ENCODE measurements at regions not wholly inside any gene's neighbourhood (a gene's known extent, or its start where the extent isn't known, plus 50 kb on each side); places are given as distances from the start of the nearest gene placed in this dataset.
"Not testable (repeated sequence)": the region's sequence is repeated elsewhere in the genome, so short reads cannot be mapped to it uniquely, and the experiment has no call there.

DNA sequence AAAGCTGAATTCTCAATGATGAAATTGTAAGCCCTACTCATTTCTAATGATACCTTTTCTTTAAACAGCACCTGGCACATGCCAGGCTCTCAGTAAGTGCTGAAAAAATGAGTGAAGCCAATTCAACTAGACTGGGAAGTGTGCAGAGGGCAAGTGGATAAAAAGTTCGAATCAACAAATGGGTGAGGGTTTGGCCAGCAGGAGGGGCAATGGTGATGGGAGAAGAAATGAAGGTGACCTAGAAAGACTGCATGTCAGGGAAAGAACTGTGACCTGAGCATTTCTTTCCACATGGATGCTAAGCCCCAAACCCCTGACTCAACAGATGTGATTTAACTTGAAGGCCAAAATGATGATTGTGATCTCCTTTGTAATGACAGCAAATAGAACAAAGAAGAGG lies 54.6 kb downstream of the DKK1 start:
- intact Hi-C loops (cut with DNase I): no loop called here
- DNase-seq: no peak

DNA sequence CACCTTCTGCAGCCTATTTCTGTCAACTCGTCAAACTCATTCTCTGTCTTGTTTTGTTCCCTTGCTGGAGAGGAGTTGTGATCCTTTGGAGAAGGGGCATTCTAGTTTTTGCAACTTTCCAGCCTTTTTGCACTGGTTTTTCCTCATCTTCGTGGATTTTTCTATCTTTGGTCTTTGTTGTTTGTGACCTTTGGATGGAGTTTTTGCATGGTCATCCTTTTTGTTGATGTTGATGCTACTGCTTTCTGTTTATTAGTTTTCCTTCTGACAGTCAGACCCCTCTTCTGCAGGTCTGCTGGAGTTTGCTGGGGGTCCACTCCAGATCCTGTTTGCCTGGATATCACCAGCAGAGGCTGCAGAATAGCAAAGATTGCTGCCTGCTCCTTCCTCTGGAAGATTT lies 60.1 kb downstream of the DKK1 start:
- intact Hi-C loops (cut with DNase I); DNase-seq: not testable (repeated sequence)

DNA sequence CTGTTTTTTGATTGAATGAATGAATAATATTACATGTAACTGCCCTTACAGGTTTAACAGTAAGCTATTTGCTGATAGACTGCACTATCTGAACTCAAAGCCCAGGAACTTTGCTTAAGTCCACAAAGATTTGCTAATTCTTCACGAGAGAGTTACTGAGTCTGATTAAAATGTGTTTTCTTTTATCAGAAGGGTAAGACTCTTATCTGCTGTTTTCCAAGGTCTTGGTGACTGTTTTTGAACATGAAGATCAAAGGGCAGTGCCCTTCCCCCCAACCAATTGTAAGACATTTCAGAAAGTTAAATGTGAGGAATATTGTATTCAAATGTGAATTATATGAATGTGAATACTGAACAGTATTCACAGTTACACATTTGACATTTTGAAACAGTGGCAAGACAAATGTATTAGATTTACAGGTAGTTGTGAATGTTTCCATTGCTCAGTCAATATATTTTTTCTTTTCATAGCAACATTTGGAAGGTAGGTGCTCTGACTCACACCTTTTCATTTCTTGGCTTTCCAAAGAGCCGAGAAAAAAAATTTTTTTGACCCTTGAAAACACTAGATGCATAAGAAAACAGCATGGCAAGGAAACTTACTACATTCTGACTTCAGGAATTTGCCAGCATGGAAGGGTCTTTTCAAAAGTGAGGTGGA lies 62.7 kb downstream of the DKK1 start:
- intact Hi-C loops (cut with DNase I): no loop called here
- DNase-seq: no peak

DNA sequence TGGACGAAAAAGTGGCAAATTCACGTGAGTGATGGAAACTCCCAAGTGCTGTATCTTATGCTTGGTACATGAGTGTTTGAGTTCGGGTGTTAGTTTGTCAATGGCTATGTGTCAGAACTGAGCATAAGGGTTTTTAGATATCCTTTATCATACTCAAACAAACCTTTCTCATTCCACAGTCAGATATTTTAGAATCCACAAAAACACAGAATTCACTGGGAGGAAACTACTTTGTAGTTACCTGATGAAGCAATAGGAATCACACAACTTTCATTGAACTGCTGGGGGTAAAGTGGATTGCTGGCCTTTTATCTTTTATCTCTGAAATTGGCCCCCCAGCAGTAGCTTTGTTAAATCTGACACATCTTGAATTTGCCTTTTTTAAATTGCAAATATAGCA lies 64.0 kb downstream of the DKK1 start:
- intact Hi-C loops (cut with DNase I): no loop called here

DNA sequence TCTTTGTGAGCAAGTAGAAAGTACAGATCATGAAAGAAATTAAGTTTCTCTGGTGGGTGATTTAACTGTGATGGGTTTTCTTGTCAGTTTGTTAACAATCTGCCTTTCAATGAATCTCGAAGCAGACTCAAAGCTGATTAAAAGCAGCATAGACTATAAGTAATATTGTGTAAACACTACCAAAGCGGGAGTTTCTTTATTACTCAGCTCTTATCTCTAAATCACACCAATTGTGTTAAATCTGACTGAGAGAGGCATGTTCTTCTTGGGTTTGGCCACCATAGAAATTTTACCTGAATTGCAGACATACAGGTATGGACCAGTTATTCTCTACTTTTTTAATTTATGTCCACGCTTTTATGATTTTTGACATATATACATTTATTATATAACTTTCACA lies 65.2 kb downstream of the DKK1 start:
- intact Hi-C loops (cut with DNase I): no loop called here
- no peak for DNase-seq

More for the DNA sequence above, 64.0 kb downstream of the DKK1 start:
- DNase-seq: no peak

DNA sequence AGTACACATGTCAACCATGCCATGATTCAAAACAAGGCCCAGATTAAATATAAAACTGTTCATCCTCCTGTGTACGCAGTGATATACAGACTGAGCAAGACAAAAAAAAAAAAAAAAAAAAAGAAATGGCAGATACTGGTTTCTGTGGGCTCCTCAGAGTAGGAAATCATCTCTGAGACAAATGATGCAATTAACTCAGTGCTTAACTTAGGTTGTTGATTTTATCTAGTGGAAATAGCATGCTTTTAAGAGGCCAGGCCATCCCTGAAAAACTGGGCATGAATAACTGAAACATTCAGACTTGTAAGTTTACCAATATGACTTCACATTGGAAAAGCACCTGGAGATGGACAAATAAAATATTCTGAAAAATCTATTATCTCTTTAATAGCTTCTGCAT lies 69.0 kb downstream of the DKK1 start:
- no peak for DNase-seq

DNA sequence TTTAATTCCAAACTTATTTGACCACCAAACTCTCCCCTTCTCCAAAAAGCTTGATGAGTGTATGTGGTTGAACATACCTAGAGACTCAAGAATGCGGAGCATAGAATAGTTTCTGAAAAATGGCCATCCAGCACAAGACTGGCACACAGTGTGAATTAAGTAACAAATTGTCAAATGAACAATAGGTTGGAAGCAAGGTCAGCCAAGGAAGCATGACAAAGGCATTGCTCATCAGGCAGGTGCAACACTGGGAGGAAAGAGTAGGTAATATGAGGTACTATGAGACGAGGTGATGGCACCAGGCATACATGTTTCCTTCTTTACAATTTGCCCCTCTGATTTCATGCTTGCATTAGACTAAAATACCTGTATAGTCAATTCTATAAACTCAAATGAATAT lies 73.7 kb downstream of the DKK1 start:
- intact Hi-C loops (cut with DNase I): no loop called here

More for the DNA sequence above, 69.0 kb downstream of the DKK1 start:
- intact Hi-C loops (cut with DNase I): no loop called here

DNA sequence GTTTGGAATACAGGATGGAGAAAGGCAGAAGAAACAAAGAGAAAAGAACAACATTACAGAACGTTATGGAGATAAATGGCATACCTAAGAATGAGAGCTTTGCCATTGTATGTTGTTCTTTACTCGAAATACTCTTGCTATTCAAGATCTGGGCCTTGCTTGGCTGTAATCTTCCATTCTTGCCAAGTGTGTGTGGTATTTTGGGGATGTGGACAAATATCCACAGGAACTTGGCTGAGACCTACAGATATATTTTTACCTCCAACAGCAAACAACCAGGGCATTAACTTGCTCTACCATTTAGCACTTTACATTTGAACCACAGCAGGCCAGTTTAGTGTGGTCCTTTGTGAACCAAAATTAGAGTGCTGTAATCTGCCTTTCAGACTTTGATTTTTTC lies 76.3 kb downstream of the DKK1 start:
- no peak for DNase-seq

More for the DNA sequence above, 73.7 kb downstream of the DKK1 start:
- DNase-seq: no peak

DNA sequence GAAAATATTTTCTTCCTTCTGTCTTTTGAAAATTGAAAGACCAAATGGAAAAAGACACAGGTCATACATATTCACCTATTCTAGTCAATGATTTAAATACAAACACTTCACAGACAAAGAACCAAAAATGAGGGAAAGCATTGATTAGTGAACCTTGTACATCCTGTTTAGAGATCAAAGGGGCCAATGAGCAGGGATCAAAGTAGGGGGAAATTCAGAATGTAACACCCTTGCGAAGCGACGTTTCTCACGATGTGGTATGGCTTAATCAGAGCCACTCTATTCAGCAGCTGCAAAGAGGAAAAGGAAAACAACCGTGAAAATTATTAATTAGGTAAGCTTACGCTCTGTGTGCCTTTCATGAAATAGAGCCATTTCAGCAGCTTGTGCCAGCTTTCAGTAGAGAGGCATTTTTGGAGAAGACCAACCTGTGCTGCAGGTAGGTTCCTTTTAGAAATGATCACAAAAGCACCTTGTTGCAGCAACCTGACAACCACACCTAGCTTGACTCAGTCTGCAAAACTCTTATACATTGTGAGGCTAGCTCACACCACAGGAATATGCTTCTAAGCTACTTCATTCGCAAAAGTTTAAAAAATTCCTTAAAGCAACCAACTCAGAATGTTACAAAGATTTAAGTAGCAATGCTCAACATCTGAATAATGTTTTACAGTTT lies 78.0 kb downstream of the DKK1 start:
- intact Hi-C loops (cut with DNase I): no loop called here
- DNase-seq: no peak

More for the DNA sequence above, 76.3 kb downstream of the DKK1 start:
- intact Hi-C loops (cut with DNase I): no loop called here

DNA sequence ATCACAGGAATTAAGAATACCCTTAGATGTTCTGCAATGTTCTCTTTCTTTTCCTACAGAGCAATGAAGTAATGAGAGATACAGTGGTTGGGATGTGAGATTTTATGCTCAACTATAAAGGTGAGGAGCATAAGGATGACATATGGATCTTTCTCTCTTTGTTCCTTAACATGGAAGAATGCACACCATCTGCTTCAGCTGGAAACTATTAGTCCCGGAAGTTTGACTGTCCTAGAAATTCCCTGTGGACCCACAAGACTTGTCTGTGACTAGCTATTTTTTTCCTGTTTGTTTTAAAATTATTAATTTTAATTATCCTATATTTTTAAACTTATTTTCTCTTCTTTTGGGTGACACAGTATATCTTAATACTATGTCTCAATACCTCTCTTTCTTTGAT lies 80.2 kb downstream of the DKK1 start:
- intact Hi-C loops (cut with DNase I): no loop called here

DNA sequence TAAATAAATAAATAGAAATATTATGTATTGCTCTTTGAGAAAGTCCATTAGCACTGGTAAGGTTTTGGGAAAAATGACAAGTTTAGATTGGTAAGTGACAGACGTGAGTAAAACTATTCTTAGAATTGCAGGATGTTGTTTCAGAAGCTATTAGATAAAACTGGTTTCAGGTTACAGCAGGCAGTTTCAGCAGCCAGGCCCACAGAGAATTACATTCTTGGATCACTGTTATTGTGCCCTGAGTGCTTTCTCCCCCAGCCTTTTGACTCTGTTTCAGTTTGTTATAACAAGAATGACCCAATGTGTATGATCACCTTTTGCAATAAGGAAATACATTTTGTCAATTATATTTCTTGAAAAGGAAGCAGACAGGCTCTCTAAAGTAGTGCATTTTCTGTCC lies 86.5 kb downstream of the DKK1 start:
- intact Hi-C loops (cut with DNase I): no loop called here
- no peak for DNase-seq

More for the DNA sequence above, 80.2 kb downstream of the DKK1 start:
- DNase-seq: no peak

DNA sequence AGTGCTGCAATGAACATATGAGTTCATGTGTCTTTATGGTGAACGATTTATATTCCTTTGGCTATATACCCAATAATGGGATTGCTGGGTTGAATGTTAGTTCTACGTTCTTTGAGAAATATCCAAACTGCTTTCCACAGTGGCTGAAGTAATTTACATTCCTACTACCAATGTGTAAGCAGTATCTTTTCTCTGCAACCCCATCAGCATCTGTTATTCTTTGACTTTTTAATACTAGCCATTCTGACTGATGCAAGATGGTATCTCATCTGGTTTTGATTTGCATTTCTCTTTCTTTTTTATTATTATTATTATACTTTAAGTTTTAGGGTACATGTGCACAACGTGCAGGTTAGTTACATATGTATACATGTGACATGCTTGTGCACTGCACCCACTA lies 89.7 kb downstream of the DKK1 start:
- DNase-seq; intact Hi-C loops (cut with DNase I): not testable (repeated sequence)

DNA sequence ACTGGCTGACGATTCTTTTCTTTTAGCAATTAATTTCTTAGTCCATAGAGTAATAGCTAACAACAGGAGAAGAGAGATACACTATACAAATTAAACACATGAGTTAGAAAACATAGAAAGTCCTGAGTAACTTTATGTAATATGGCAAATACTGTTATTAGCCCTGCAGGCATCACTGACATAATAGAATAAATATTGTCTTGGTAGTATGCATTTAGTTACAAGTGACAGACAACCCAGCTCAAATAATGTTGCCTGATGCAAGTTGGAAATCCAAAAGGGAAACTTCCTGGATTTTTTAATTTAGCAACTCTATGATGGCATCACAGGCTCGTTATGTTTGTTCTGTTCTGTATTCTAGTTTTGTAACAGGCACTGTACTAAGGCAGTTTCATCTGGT lies 95.1 kb downstream of the DKK1 start:
- intact Hi-C loops (cut with DNase I): no loop called here
- DNase-seq: no peak

DNA sequence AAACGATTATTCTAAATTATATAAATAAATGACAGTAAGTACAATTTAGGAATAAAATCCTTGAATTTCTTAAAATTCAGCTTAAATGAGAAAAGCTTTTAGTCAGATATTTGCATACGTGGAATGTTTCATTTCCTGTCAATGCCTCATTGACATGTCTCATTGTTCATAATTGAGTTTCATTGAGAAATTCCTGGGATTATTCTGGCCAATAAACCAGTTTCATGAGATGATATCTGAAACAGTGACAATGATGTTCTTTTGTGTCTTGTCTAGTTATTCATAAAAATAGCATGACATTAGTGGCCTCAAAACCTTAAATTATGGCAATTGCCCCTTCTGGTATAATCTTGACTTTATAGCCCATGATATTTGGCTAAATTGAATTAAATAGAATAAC lies 95.8 kb downstream of the DKK1 start:
- intact Hi-C loops (cut with DNase I): no loop called here
- DNase-seq: no peak

DNA sequence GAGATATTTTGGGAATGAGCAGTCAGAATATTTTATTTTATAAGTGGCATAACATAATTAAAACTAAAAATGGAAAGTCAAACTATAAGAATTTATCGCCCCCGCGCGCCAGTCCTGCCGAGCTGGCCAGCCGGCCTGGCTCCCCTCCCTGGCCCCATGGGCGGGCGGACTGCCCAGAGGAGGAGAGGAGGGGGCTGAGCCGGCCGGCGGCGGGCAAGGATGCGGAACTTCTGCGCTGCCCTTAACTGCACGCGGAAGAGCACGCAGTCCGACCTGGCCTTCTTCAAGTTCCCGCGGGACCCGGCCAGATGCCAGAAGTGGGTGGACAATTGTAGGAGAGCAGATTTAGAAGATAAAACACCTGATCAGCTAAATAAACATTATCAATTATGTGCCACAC lies 96.8 kb downstream of the DKK1 start:
- intact Hi-C loops (cut with DNase I): no loop called here

DNA sequence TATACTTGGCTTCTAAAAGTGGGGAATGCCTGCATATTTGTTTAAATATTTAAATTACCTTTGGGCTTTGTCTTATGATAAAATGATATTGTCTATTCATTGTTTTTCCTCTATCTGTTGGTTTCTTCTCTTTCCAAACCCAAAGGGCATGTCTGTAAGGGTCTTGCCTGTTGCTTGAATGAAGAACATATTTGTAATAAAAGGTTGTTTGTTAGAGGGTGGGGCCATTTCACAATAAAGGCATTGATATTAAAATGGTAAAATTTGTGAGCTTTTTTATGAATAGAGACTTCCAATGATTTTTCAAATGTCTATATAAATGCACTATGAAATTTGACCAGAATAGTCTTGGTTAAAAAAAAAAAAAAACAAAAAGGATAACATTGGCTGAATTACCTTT lies 105.2 kb downstream of the DKK1 start:
- DNase-seq: no peak
- intact Hi-C loops (cut with DNase I): no loop called here

More for the DNA sequence above, 96.8 kb downstream of the DKK1 start:
- DNase-seq: peak in 1 of 42 donors; percentile 1

DNA sequence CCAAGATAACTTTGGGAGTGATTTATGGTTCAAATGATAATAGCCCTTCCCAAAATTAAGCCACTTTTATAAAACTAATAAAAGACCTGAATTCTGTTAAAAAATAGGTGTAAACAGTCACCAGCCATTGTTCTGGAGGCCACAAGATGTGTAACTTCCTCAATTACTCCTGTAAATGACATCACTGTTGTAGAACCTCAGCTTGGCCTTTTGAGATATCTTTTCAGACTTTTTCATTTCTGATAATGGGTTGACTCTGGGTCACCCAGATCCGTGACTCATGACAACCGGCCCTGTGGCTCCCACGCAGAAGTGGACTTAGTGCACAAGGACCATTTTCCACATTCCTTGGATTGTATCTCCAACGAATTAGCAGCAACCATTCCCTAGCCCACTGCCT lies 106.6 kb downstream of the DKK1 start:
- intact Hi-C loops (cut with DNase I): no loop called here
- no peak for DNase-seq

DNA sequence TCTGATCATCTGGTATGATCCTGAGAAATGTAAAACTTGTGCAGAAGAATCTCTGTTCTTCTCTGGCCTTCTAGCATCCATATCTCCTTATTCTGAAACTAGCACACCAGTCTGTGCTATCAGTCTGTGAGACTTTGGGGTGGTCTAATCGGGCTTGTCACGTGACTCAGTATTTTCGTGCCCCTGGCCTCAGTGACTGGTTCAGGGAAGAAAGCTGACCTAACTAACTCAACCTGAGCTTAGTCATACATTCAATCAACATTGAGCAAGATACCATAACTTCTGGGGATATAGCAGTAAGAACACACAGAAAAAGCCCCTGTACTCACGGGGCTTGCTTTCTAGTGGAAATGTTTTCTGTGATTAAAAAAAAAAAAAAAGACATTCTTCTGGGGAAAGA lies 109.3 kb downstream of the DKK1 start:
- intact Hi-C loops (cut with DNase I): no loop called here

DNA sequence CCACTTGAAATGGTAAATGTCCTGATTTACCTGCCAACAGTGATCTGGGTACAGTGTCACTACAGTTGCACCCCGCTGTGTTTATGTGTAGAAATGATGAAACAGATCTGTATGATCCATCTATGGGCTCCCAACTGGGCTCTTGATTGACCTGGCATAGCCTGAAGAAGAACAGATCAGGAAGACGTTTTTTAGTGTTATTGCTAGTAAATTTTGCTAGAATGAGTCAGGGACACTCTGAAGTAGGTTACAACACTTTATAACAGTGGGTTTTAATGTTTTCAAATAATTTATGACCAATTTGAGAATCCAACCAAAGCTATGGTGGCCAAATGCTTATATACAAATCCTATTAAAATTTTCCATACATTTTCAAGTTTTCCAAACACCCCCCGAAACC lies 110.3 kb downstream of the DKK1 start:
- DNase-seq: no peak
- intact Hi-C loops (cut with DNase I): no loop called here

More for the DNA sequence above, 109.3 kb downstream of the DKK1 start:
- no peak for DNase-seq

DNA sequence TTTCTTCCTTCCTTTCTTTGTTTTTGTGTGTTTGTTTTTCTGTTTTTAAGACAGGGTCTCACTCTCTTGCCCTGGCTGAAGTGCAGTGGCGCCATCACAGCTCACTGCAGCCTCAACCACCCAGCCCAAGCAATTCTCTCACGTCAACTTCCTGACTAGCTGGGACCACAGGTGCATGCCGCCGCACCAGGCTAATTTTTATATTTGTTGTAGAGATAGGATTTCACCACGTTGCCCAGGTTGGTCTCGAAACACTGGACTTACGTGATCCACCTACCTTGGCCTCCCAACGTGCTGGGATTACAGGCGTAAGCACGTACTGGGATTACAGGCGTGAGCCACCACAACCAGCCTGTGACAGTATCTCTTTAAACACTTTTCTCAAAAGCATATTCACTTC lies 120.7 kb downstream of the DKK1 start:
- intact Hi-C loops (cut with DNase I): no loop called here
- no peak for DNase-seq

DNA sequence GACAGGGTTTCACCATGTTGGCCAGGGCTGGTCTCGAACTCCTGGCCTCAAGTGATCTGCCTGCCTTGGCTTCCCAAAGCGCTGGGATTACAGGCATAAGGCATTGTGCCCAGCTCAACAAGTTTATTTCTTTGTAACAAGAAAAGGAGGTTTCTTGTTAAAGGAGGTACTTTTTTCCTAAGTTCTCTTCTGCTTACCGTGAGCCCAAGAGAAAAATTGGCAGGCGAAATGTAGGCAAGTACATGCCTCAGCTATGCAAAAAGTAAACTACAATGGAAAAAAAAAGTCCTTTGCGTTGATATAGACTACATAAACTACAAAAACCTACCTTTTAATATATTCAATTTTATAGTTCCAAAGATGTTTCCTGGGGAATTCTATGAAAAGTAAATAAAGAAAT lies 122.6 kb downstream of the DKK1 start:
- intact Hi-C loops (cut with DNase I): no loop called here
- no peak for DNase-seq

All from head of caudate nucleus (tissue), 42 donors.